Ecto neural progenitor cell (in vitro differentiated cells): ENCODE measurements at regions not wholly inside any gene's neighbourhood (a gene's known extent, or its start where the extent isn't known, plus 50 kb on each side); places are given as distances from the start of the nearest gene placed in this dataset.

Experiments
- DNase-seq: peaks from one replicate; pipeline ENCODE4 v3.0.0-alpha.2; 2018; ENCODE audit warnings: low spot score

DNA sequence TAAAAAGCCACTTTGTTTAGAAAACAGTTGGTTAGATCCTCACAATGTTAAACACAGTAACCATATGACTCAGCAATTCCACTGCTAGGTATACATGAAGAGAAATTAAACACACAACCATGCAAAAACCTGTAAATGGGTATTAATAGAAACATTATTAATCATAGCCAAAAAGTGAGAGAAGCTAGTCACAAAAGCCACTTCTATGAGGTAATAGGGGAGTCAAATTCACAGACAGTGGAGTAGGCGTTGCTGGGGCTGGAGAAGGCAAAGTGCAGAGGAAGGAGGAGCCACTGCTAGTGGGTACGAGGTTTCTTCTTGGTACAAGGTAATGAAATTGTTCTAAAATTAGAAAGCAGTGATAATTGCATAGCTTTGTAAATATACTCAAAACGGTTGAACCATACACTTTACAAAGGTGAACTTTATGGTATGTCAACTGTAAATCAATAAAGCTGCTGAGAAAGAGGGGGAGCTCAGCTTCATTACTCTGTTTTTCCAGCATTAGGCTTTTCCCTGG lies 364.4 kb downstream of the GADD45G start:
- no peak for DNase-seq

DNA sequence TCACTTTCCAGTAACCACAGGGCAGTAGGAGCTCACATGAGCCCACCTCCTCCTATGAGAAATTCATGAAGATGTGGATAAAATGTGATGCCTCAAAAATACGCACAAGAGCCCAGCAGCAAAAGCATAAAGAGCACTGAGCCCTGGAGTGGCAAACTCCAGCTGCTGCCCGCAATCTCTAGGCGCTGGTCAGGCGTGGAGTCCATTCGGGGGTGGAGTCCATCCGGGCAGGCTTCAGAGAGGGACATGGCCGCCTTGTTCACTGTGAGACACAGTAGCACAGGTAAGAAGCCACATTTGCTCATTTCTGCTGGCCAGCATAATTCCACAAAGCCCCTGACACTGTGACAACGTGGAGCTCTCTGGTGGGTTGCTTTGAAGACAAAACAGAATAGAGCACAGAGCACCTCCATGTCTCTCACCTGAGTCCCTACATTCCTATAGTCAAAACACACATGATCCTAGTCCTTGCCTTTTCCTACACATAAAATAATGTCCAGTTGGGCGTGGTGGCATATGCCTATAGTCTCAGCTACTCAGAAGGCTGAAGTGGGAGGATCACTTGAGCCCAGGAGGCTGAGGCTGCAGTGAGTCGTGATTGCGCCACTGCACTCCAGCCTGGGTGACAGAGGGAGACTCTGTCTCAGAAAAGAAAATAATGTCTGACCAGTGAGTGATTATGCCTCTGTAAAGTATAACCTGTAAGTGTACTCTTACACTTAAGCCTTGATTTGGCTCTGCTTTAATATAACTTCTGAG lies 365.2 kb downstream of the GADD45G start:
- DNase-seq = no peak

GRCh38 chr9:89970701-89971100 lies 365.9 kb downstream of the GADD45G start:
- no peak for DNase-seq

DNA sequence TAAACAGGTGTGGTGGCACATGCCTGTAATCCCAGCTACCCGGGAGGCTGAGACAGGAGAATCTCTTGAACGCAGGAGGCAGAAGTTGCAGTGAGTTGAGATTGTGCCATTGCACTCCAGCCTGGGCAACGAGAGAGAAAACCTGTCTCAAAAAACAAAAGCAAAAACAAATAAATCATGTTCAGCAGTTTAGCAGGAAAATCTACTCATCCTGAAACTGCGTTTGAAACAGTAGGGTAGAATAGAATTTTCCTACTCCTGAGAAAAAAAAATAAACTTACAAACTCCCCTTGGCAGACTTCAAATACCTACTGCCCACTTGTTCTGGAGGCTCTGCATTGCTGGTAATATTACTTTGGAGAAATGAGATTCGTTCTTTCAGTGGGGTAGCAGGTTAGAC lies 367.7 kb downstream of the GADD45G start:
- no peak for DNase-seq

DNA sequence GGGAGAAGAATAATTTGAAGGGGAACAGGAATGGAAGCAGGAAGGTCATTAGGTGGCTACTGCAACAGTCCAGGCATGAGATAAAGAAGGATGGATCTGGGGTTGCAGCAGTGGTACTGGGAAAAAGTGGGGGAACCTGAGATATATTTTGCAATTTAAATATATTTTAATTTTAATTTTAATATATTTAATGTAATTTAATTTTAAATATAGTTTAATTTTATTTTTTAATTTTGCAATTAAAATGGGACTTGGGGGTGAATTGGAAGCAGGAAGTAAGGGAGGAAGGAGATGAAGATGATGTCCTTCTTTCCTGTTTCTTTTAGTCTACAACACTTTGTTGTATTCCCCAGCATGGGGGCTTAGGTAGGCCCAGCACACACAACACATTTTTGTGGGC lies 369.8 kb downstream of the GADD45G start:
- DNase-seq = no peak

DNA sequence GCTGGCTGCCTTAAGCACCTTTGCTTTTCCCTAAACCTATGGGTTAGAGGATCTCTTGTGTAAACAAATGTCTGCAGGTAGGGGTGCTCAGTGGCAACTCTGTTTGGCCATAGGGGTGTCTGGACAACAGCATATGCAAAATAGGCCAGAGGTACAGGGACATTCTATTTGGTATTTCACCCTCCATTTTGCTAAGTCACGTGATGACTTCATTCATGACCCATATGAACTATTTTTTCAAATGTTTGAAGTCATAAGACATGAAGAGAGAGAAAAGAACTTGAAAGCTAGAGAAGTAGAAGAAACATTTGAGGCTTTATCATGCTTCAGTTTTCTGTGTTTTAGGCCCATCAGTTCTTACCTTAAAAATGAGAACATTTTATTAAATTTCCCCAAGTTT lies 370.2 kb downstream of the GADD45G start:
- no peak for DNase-seq

DNA sequence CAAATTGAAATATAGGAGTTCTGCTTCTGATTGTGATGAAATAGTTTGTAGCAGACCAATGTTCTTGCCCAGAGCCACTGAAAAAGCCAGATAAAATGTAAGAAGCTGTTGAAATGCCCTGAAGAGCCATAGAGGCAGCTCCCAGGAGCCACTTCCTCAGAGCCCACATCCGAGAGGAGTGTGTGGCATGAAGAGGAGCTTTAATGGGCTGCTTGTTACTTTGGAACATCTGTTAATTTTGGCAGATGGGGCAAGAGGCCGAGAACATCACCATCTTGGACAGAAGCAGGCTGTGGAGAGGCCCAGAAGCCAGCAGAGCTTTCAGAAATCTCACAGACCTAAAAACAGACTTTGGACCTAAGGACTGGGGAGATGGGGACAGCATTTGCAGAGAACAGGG lies 370.8 kb downstream of the GADD45G start:
- no peak for DNase-seq

DNA sequence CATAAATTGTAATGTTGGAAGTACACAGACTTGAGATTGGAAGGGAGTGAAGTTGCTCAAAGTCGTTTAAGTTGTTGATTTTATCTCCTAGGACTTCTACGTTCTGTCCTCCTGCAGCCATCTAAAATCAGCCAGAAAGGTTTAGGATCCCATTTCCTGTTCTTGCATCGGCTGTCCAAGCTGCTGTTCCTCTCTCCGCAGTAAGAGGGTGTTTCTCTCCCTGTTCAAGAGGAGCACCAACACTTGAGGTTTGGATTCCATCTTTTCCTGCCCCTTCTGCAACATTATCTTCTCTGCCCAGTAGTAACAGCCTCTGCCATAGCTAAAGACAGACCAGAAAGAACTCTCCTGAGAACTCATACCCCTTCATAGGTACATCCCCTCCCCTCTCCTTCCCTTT lies 373.4 kb downstream of the GADD45G start:
- no peak for DNase-seq

DNA sequence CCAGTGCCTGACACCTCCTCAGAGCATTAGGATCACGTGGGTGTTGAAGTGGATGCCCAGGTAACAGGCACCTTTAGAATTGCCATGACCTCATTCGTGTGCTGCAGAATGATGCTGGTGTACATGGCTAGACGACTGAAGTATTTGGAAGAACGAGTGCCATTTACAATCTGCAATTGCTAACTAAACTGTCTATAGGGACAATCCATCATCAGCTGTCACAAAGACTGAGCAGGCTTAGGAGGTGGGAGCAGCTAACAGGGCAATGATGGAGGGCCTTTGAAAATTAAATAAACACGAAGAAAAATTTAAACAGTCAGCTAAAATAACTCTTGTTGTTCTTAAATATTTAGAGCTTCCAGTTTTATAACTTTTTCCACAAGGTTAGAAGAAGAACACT lies 375.8 kb downstream of the GADD45G start:
- no peak for DNase-seq

GRCh38 chr9:89982016-89982415 lies 377.2 kb downstream of the GADD45G start:
- no peak for DNase-seq

- no peak for DNase-seq
These were observed 378.6 kb downstream of the GADD45G start for GRCh38 chr9:89983411-89983810.

GRCh38 chr9:89984214-89984613 lies 379.4 kb downstream of the GADD45G start:
- DNase-seq = no peak

GRCh38 chr9:89985068-89985467 lies 380.3 kb downstream of the GADD45G start:
- no peak for DNase-seq

DNA sequence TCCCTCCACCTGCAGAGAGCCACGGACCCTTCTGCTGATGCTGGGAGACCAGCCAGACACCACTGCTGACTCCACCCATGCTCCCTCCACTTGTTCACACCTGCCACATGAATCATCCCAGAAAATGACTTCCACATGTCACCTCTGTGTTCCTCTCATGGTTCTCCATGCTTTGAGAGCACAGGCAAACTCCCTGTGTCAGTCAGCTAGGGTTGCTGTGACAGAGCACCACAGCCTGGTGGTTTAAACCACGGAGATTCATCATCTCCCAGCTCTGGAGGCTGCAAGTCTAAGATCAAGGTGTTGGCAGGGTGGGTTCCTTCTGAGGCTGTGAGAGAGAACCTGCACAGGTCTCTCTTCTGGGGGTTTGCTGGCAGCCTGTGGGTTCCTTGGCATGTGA lies 381.4 kb downstream of the GADD45G start:
- DNase-seq = no peak

- DNase-seq = no peak
These were observed 383.6 kb downstream of the GADD45G start for GRCh38 chr9:89988458-89988857.

GRCh38 chr9:89991204-89991790 lies 386.5 kb downstream of the GADD45G start:
- no peak for DNase-seq

- DNase-seq = no peak
These were observed 387.8 kb downstream of the GADD45G start for GRCh38 chr9:89992326-89993198.

DNA sequence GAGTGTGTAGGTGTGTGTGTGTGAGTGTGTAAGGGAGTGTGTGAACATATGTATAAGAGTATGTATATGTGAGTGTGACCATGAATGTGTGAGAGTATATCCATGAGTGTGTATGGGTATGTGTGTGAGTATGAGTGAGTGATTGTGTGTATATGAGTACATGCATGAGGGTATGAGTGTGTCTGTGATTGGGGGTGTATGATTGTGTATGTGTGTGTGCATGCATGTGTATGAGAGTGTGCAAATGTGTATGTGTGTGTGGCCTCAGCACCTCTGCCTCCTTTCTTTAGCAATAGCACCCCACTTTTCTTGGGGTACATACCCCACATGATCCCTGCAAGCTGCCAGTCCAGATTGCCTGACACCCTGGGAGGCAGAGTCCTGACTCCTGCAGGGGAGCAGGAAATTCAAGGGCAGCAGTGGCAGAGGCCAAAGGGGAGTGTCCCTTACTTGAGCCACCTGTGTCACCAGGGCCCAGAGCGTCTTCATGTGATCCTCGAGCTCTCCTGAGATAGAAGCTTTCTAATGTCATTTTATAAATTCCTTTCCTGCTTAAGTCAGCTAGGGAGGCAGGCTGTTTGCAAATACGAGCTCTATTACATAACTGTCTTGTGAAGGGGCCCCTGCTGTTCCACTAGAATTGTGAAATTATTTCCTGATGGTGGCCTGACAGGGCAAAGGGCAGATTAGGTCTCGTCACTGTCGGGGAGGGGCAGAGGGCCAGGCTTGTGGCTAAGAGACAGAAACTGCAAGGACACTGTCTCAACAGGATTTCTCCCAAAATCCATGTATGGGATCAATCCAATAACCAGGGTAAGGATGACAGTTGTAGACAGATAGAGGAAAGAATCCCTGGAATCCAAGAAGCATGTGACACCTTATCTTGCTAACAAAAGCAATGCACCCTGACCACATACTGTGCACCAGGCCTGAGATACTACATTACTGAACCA lies 389.1 kb downstream of the GADD45G start:
- no peak for DNase-seq

GRCh38 chr9:89994988-89995613 lies 390.3 kb downstream of the GADD45G start:
- no peak for DNase-seq

- no peak for DNase-seq
These were observed 391.3 kb downstream of the GADD45G start for GRCh38 chr9:89996116-89996515.

DNA sequence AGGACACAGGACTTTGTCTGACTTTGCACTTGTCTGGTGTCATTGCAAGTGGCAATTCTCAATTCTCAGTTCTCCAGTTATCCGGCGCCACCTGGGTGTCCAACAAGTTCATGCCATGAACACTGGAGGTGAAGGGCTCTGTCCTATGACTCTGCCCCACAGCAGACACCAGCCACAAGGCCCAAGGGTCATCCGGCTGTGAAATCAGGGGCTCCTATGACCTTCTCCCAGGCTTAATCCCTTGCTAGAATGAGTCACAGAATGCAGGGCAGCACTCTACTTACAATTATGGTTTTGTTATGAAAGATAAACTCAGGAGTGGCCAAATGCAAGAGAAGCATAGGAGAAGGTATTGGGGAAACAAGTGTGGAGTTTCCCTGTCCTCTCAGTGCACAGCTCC lies 392.0 kb downstream of the GADD45G start:
- no peak for DNase-seq
